ENCODE measurements at regions not wholly inside any gene's neighbourhood (a gene's known extent, or its start where the extent isn't known, plus 50 kb on each side); places are given as distances from the start of the nearest gene placed in this dataset.

- H4K20me1 ChIP-seq (ENCODE audit: insufficient read depth, low read length) = no peaks in the 10 kb centered on the region
- H3K36me3 ChIP-seq (replicated peaks; ENCODE audit: low read depth, low read length) = no peaks in the 10 kb centered on the region
- no peaks in the 10 kb centered on the region for H3K27me3 ChIP-seq (ENCODE audit: low read depth, low read length)
- no peak overlapping the region for H3K4me3 ChIP-seq (ENCODE audit: low read length)
- H2AFZ ChIP-seq (ENCODE audit: low read depth, low read length) = no peak overlapping the region
- H3K27ac ChIP-seq (ENCODE audit: low read length) = no peak overlapping the region
- H3K79me2 ChIP-seq (ENCODE audit: low read length) = no peaks in the 10 kb centered on the region
- TF ChIP-seq EZH2phosphoT487 (IDR thresholded peaks at IDR 0.05; ENCODE audit: low read depth) = no peak
- no peak for TF ChIP-seq CTCF (IDR thresholded peaks at IDR 0.05; ENCODE audit: low read depth, low read length)
- peaks cover 9% of the 10 kb centered on the region for H3K4me1 ChIP-seq (ENCODE audit: low read length)
- no peaks in the 10 kb centered on the region for H3K9me3 ChIP-seq (ENCODE audit: insufficient read depth, low read length)
- H3K4me2 ChIP-seq (ENCODE audit: low read length) = no peak overlapping the region
- no peak overlapping the region for H3K9ac ChIP-seq (ENCODE audit: low read length)
These were observed 150.3 kb upstream of the PREP start for GRCh38 chr6:105553171-105553570.

DNA sequence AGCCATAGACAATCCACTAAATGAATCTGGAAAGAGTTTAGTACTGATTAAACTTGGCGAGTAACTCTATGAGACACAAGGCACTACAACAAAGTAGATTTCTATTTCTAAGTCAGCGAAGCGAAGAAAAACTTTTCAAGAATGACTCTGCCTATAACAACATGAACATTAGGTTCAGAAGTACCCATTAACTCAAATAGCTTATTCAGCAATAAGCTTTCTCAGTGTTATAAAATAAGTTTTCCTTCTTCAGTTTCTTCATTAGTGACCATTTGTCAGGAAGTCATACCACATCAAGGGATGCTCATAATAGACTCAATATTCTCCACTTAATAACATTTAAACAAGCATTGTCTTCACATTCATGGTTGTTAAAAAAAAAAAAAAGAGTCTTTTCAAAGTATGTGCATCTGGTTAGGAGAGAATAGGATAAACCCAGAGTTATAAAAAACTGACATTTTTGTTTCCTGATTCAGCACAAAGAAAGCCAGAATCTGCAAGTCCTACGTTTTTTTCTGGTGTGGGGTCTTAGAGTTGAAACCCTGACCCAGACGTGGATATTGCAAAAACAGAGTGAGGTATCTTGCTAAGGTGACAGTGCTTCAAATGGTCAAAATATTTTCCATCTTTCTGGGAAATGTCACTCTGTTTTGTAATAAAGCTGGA, 148.2 kb upstream of the PREP start:
- H3K9me3 ChIP-seq (ENCODE audit: insufficient read depth, low read length) = no peaks in the 10 kb centered on the region
- TF ChIP-seq CTCF (IDR thresholded peaks at IDR 0.05; ENCODE audit: low read depth, low read length) (no peak), EZH2phosphoT487 (IDR thresholded peaks at IDR 0.05; ENCODE audit: low read depth) (no peak)
- H3K9ac ChIP-seq (ENCODE audit: low read length) = no peak overlapping the region
- no peaks in the 10 kb centered on the region for H3K27me3 ChIP-seq (ENCODE audit: low read depth, low read length)
- H3K4me3 ChIP-seq (ENCODE audit: low read length) = no peak overlapping the region
- H3K36me3 ChIP-seq (replicated peaks; ENCODE audit: low read depth, low read length) = no peaks in the 10 kb centered on the region
- no peaks in the 10 kb centered on the region for H3K79me2 ChIP-seq (ENCODE audit: low read length)
- no peak overlapping the region for H3K4me2 ChIP-seq (ENCODE audit: low read length)
- H4K20me1 ChIP-seq (ENCODE audit: insufficient read depth, low read length) = no peaks in the 10 kb centered on the region
- H3K4me1 ChIP-seq (ENCODE audit: low read length) = peaks cover 14% of the 10 kb centered on the region
- H3K27ac ChIP-seq (ENCODE audit: low read length) = no peak overlapping the region
- no peak overlapping the region for H2AFZ ChIP-seq (ENCODE audit: low read depth, low read length)

- TF ChIP-seq CTCF (IDR thresholded peaks at IDR 0.05; ENCODE audit: low read depth, low read length) (no peak), EZH2phosphoT487 (IDR thresholded peaks at IDR 0.05; ENCODE audit: low read depth) (no peak)
- peaks cover 10% of the 10 kb centered on the region for H3K4me1 ChIP-seq (ENCODE audit: low read length)
- H3K9ac ChIP-seq (ENCODE audit: low read length) = no peak overlapping the region
- H3K27me3 ChIP-seq (ENCODE audit: low read depth, low read length) = no peaks in the 10 kb centered on the region
- H3K9me3 ChIP-seq (ENCODE audit: insufficient read depth, low read length) = no peaks in the 10 kb centered on the region
- no peaks in the 10 kb centered on the region for H4K20me1 ChIP-seq (ENCODE audit: insufficient read depth, low read length)
- peak overlapping the region; percentile 60; the same call in 1 of the 2 replicates for H2AFZ ChIP-seq (ENCODE audit: low read depth, low read length)
- H3K4me2 ChIP-seq (ENCODE audit: low read length) = peak overlapping the region; percentile 36; the same call in 1 of the 2 replicates
- H3K27ac ChIP-seq (ENCODE audit: low read length) = no peak overlapping the region
- no peaks in the 10 kb centered on the region for H3K79me2 ChIP-seq (ENCODE audit: low read length)
- no peak overlapping the region for H3K4me3 ChIP-seq (ENCODE audit: low read length)
- no peaks in the 10 kb centered on the region for H3K36me3 ChIP-seq (replicated peaks; ENCODE audit: low read depth, low read length)
These were observed 143.9 kb upstream of the PREP start for GRCh38 chr6:105546754-105547153.

DNA sequence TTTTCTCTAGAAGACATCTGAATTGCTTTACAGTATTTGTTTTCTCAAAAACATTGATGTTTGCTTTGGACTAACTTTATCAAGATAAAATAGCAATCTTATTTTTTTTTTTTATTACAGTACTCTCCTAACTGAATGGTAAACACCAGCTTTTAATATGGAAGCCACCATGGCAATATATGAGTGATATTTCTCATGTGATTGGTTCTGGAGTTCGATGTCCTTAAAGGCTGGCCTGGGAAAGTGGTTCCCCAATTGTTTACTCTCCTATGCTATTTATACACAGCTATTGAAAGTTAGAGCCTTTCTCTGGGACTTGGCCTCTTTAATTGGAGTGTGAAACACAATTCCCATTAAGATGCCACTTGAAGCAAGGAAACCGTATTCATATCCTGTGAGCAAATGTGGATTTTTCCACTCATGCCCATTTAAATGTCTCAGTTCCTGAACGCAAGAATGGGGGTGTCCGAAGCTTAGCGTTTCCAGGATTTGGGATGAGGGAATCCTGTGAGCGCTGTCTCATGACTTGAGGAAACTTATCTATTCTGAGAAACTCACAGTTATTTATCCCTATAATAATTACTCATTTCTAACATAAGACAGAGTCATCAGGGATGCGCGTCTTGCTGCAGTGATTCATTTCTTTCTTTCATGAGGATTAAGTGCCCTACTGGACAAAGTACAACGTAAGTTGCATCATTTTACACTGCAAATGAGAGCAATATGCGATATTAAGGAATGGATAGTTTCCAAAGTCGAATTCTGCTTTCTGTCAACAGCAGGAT, 143.3 kb upstream of the PREP start:
- Histone ChIP-seq H3K27me3 (ENCODE audit: low read depth, low read length) (no peaks in the 10 kb centered on the region), H3K4me3 (ENCODE audit: low read length) (no peak overlapping the region), H3K4me2 (ENCODE audit: low read length) (peak overlapping the region; percentile 36; the same call in 1 of the 2 replicates), H3K9ac (ENCODE audit: low read length) (no peak overlapping the region), H3K79me2 (ENCODE audit: low read length) (no peaks in the 10 kb centered on the region), H3K4me1 (ENCODE audit: low read length) (peaks cover 10% of the 10 kb centered on the region), H3K27ac (ENCODE audit: low read length) (no peak overlapping the region), H2AFZ (ENCODE audit: low read depth, low read length) (peak overlapping the region; percentile 60; the same call in 1 of the 2 replicates), H4K20me1 (ENCODE audit: insufficient read depth, low read length) (no peaks in the 10 kb centered on the region), H3K36me3 (replicated peaks; ENCODE audit: low read depth, low read length) (no peaks in the 10 kb centered on the region), H3K9me3 (ENCODE audit: insufficient read depth, low read length) (no peaks in the 10 kb centered on the region)
- TF ChIP-seq EZH2phosphoT487 (IDR thresholded peaks at IDR 0.05; ENCODE audit: low read depth) = no peak
- TF ChIP-seq CTCF (IDR thresholded peaks at IDR 0.05; ENCODE audit: low read depth, low read length) = no peak
